Uterus (tissue), 3 donors: ENCODE measurements at regions not wholly inside any gene's neighbourhood (a gene's known extent, or its start where the extent isn't known, plus 50 kb on each side); places are given as distances from the start of the nearest gene placed in this dataset.

Source experiments
- DNase-seq, 2 donors: peaks; one replicate each; pipeline ENCODE4 v3.0.0-alpha.2; 2019 to 2020
- H3K27ac ChIP-seq, 2 donors: fragments of 200-600 bp; sonication (generic); 1 replicate in 1 of 2; 2 replicates in 1 of 2; pipeline ENCODE4 v1.5.1; 2016 to 2018
- H3K27me3 ChIP-seq, 2 donors: fragments of 200-600 bp; sonication (generic); one replicate each; pipeline ENCODE4 v1.5.1; 2018 to 2019; ENCODE audit warnings: control low read depth in 1 of 2
- H3K36me3 ChIP-seq, 2 donors: fragments of 200-600 bp; sonication (generic); one replicate each; pipeline ENCODE4 v1.5.1; 2019; ENCODE audit warnings: control low read depth in 1 of 2
- H3K4me1 ChIP-seq, 2 donors: fragments of 200-600 bp; sonication (generic); one replicate each; pipeline ENCODE4 v1.5.1; 2018 to 2019; ENCODE audit warnings: control low read depth in 1 of 2
- H3K4me3 ChIP-seq, 2 donors: fragments of 200-600 bp; sonication (generic); 1 replicate in 1 of 2; 2 replicates in 1 of 2; pipeline ENCODE4 v1.5.1; 2018 to 2019; ENCODE audit warnings: mild to moderate bottlenecking in 1 of 2
- H3K9me3 ChIP-seq, 2 donors: fragments of 200-600 bp; sonication (generic); one replicate each; pipeline ENCODE4 v1.5.1; 2019; ENCODE audit warnings: control low read depth in 1 of 2
- CTCF ChIP-seq, 4 experiments: fragments of 200-600 bp in 2 of 4; fragments of 450-650 bp in 2 of 4; sonication (generic) in 2 of 4; IDR thresholded peaks; one replicate each; pipeline ENCODE4 v1.5.1; 2016 to 2019; ENCODE audit warnings: antibody characterized with exemption in 4 of 4, mild to moderate bottlenecking in 2 of 4, moderate library complexity in 1 of 4
- POLR2A ChIP-seq, 2 donors: fragments of 450-650 bp; IDR thresholded peaks; one replicate each; pipeline ENCODE4 v1.6.1; 2016; ENCODE audit warnings: antibody characterized with exemption in 2 of 2, mild to moderate bottlenecking in 1 of 2, moderate library complexity in 1 of 2
- intact Hi-C: fragments of 100-400 bp; cut with DNase I; formaldehyde crosslinking; loops from one replicate; pipeline ENCODE4 v1.15.1; 2023; ENCODE audit warnings: low total_unique reads
- donor health status: DM: yes; HTN: yes; CAD: no.

- intact Hi-C loops: no loop called here
- no peaks in the 10 kb centered on the region for H3K27me3 ChIP-seq
- TF ChIP-seq CTCF (IDR thresholded peaks at IDR 0.05): no peak
- no peak for TF ChIP-seq POLR2A (IDR thresholded peaks at IDR 0.05)
- no peak overlapping the region for H3K27ac ChIP-seq
- H3K4me1 ChIP-seq: no peaks in the 10 kb centered on the region
- H3K36me3 ChIP-seq: no peaks in the 10 kb centered on the region
- no peaks in the 10 kb centered on the region for H3K9me3 ChIP-seq
- DNase-seq: no peak
- no peak overlapping the region for H3K4me3 ChIP-seq
Observed at GRCh38 chr6:167776906-167777627, 49.6 kb upstream of the AFDN start.
